H1 (cell line): ENCODE measurements at regions not wholly inside any gene's neighbourhood (a gene's known extent, or its start where the extent isn't known, plus 50 kb on each side); places are given as distances from the start of the nearest gene placed in this dataset.

Experiments
- TF ChIP-seq, protein P1 (sequence below): fragments of 300-600 bp; sonication (generic); IDR thresholded peaks from 2 replicates; pipeline ENCODE4 v1.7.1; 2012; ENCODE audit warnings: low read length, moderate library complexity, mild to moderate bottlenecking, inconsistent platforms; ENCODE audit not compliant: insufficient replicate concordance

DNA sequence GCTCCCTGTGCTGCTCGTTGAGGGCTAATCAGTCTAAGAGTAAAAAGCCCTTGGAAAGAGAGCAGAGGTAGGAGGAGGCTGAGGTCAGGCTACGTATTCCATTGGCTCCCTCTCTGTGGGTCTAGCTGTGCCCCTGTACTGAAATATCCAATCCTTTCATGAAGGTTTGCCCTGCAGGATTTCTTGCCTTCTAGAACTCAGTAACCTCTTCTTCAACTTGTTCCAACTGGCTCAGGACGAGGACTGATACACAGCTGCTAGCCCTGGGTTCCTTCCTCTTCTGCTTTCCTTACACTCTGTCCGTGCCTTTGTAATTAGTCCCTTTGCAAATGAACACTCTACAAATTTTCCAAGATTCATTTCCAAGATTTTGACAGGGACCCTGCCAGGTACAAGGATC is 560.5 kb downstream of the ACTR3B start (continued):
- TF ChIP-seq, protein P1, sequence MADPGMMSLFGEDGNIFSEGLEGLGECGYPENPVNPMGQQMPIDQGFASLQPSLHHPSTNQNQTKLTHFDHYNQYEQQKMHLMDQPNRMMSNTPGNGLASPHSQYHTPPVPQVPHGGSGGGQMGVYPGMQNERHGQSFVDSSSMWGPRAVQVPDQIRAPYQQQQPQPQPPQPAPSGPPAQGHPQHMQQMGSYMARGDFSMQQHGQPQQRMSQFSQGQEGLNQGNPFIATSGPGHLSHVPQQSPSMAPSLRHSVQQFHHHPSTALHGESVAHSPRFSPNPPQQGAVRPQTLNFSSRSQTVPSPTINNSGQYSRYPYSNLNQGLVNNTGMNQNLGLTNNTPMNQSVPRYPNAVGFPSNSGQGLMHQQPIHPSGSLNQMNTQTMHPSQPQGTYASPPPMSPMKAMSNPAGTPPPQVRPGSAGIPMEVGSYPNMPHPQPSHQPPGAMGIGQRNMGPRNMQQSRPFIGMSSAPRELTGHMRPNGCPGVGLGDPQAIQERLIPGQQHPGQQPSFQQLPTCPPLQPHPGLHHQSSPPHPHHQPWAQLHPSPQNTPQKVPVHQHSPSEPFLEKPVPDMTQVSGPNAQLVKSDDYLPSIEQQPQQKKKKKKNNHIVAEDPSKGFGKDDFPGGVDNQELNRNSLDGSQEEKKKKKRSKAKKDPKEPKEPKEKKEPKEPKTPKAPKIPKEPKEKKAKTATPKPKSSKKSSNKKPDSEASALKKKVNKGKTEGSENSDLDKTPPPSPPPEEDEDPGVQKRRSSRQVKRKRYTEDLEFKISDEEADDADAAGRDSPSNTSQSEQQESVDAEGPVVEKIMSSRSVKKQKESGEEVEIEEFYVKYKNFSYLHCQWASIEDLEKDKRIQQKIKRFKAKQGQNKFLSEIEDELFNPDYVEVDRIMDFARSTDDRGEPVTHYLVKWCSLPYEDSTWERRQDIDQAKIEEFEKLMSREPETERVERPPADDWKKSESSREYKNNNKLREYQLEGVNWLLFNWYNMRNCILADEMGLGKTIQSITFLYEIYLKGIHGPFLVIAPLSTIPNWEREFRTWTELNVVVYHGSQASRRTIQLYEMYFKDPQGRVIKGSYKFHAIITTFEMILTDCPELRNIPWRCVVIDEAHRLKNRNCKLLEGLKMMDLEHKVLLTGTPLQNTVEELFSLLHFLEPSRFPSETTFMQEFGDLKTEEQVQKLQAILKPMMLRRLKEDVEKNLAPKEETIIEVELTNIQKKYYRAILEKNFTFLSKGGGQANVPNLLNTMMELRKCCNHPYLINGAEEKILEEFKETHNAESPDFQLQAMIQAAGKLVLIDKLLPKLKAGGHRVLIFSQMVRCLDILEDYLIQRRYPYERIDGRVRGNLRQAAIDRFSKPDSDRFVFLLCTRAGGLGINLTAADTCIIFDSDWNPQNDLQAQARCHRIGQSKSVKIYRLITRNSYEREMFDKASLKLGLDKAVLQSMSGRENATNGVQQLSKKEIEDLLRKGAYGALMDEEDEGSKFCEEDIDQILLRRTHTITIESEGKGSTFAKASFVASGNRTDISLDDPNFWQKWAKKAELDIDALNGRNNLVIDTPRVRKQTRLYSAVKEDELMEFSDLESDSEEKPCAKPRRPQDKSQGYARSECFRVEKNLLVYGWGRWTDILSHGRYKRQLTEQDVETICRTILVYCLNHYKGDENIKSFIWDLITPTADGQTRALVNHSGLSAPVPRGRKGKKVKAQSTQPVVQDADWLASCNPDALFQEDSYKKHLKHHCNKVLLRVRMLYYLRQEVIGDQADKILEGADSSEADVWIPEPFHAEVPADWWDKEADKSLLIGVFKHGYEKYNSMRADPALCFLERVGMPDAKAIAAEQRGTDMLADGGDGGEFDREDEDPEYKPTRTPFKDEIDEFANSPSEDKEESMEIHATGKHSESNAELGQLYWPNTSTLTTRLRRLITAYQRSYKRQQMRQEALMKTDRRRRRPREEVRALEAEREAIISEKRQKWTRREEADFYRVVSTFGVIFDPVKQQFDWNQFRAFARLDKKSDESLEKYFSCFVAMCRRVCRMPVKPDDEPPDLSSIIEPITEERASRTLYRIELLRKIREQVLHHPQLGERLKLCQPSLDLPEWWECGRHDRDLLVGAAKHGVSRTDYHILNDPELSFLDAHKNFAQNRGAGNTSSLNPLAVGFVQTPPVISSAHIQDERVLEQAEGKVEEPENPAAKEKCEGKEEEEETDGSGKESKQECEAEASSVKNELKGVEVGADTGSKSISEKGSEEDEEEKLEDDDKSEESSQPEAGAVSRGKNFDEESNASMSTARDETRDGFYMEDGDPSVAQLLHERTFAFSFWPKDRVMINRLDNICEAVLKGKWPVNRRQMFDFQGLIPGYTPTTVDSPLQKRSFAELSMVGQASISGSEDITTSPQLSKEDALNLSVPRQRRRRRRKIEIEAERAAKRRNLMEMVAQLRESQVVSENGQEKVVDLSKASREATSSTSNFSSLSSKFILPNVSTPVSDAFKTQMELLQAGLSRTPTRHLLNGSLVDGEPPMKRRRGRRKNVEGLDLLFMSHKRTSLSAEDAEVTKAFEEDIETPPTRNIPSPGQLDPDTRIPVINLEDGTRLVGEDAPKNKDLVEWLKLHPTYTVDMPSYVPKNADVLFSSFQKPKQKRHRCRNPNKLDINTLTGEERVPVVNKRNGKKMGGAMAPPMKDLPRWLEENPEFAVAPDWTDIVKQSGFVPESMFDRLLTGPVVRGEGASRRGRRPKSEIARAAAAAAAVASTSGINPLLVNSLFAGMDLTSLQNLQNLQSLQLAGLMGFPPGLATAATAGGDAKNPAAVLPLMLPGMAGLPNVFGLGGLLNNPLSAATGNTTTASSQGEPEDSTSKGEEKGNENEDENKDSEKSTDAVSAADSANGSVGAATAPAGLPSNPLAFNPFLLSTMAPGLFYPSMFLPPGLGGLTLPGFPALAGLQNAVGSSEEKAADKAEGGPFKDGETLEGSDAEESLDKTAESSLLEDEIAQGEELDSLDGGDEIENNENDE: no peak
